ENCODE measurements at regions not wholly inside any gene's neighbourhood (a gene's known extent, or its start where the extent isn't known, plus 50 kb on each side); places are given as distances from the start of the nearest gene placed in this dataset.

- TF ChIP-seq CTCF (IDR thresholded peaks at IDR 0.05; ENCODE audit: low read depth, low read length), result no peak
- H3K4me3 ChIP-seq (ENCODE audit: low read depth, low read length), result no peak overlapping the region
Observed at GRCh38 chr1:91616712-91617111, 116.1 kb downstream of the CDC7 start.

GRCh38 chr1:91617285-91617765, 116.7 kb downstream of the CDC7 start:
- no peak for TF ChIP-seq CTCF (IDR thresholded peaks at IDR 0.05; ENCODE audit: low read depth, low read length)
- no peak overlapping the region for H3K4me3 ChIP-seq (ENCODE audit: low read depth, low read length)

GRCh38 chr1:91619881-91620280, 119.2 kb downstream of the CDC7 start:
- no peak for TF ChIP-seq CTCF (IDR thresholded peaks at IDR 0.05; ENCODE audit: low read depth, low read length)

GRCh38 chr1:91621360-91621759, 120.7 kb downstream of the CDC7 start:
- no peak for TF ChIP-seq CTCF (IDR thresholded peaks at IDR 0.05; ENCODE audit: low read depth, low read length)
- H3K4me3 ChIP-seq (ENCODE audit: low read depth, low read length), result no peak overlapping the region

More at GRCh38 chr1:91619881-91620280, 119.2 kb downstream of the CDC7 start:
- no peak overlapping the region for H3K4me3 ChIP-seq (ENCODE audit: low read depth, low read length)

- TF ChIP-seq CTCF (IDR thresholded peaks at IDR 0.05; ENCODE audit: low read depth, low read length), result no peak
- H3K4me3 ChIP-seq (ENCODE audit: low read depth, low read length), result no peak overlapping the region
Observed at GRCh38 chr1:91621907-91622306, 121.3 kb downstream of the CDC7 start.

GRCh38 chr1:91622616-91623015, 122.0 kb downstream of the CDC7 start:
- H3K4me3 ChIP-seq (ENCODE audit: low read depth, low read length), result no peak overlapping the region
- TF ChIP-seq CTCF (IDR thresholded peaks at IDR 0.05; ENCODE audit: low read depth, low read length), result no peak

GRCh38 chr1:91623020-91623419, 122.4 kb downstream of the CDC7 start:
- no peak for TF ChIP-seq CTCF (IDR thresholded peaks at IDR 0.05; ENCODE audit: low read depth, low read length)
- H3K4me3 ChIP-seq (ENCODE audit: low read depth, low read length), result no peak overlapping the region

Data from WI38 (cell line).